SK-N-MC (cell line): ENCODE measurements at regions not wholly inside any gene's neighbourhood (a gene's known extent, or its start where the extent isn't known, plus 50 kb on each side); places are given as distances from the start of the nearest gene placed in this dataset.

Experiments used
- EZH2 ChIP-seq: fragments of 200-600 bp; sonication (generic); IDR thresholded peaks from one replicate; pipeline ENCODE4 v1.6.1; 2017; ENCODE audit warnings: antibody characterized with exemption
- POLR2AphosphoS5 ChIP-seq: IDR thresholded peaks from 2 replicates; pipeline ENCODE4 v1.6.1; 2012; ENCODE audit warnings: mild to moderate bottlenecking, low read depth, low read length, borderline replicate concordance

DNA sequence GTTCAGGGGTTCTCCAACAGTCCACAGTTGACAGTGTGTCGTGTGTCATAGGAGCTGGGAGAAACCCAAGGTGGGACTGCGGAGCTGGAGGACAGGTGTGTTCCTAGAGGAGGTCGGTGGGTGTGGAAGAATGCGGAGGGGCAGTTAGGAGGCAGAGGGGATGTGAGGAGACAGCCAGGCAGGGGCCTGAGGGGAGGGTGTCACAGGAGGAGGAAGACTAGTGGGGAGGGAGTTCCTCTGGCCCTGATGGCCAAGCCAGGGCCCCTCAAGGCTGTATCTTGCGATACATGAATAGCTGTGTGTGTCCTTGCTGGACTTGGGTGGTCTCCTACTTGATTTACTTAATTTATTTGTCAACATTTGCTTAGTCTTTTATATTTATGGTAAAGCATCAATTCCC, 519.6 kb upstream of the HS6ST1 start:
- TF ChIP-seq EZH2 (no peak), POLR2AphosphoS5 (no peak)
